ENCODE measurements at regions not wholly inside any gene's neighbourhood (a gene's known extent, or its start where the extent isn't known, plus 50 kb on each side); places are given as distances from the start of the nearest gene placed in this dataset.

- TF ChIP-seq, protein P1, sequence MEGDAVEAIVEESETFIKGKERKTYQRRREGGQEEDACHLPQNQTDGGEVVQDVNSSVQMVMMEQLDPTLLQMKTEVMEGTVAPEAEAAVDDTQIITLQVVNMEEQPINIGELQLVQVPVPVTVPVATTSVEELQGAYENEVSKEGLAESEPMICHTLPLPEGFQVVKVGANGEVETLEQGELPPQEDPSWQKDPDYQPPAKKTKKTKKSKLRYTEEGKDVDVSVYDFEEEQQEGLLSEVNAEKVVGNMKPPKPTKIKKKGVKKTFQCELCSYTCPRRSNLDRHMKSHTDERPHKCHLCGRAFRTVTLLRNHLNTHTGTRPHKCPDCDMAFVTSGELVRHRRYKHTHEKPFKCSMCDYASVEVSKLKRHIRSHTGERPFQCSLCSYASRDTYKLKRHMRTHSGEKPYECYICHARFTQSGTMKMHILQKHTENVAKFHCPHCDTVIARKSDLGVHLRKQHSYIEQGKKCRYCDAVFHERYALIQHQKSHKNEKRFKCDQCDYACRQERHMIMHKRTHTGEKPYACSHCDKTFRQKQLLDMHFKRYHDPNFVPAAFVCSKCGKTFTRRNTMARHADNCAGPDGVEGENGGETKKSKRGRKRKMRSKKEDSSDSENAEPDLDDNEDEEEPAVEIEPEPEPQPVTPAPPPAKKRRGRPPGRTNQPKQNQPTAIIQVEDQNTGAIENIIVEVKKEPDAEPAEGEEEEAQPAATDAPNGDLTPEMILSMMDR (conservative IDR thresholded peaks at IDR 0.05 in 1 of 2, IDR thresholded peaks at IDR 0.05 in 1 of 2; ENCODE audit: low read depth in 1 of 2, low read length in 2 of 2) = no peak
- TF ChIP-seq EZH2 (IDR thresholded peaks at IDR 0.05; ENCODE audit: low read length, missing control alignments) = no peak
These were observed 165.1 kb upstream of the KLF14 start for GRCh38 chr7:130899071-130899560.
